HG02973 (cell line): ENCODE measurements at regions not wholly inside any gene's neighbourhood (a gene's known extent, or its start where the extent isn't known, plus 50 kb on each side); places are given as distances from the start of the nearest gene placed in this dataset.

ENCODE experiments used
- ATAC-seq: cut with Tn5 transposase; IDR thresholded peaks from one replicate; pipeline ENCODE4 v1.9.1; 2021; ENCODE audit warnings: moderate library complexity; ENCODE audit not compliant: unreplicated experiment

DNA sequence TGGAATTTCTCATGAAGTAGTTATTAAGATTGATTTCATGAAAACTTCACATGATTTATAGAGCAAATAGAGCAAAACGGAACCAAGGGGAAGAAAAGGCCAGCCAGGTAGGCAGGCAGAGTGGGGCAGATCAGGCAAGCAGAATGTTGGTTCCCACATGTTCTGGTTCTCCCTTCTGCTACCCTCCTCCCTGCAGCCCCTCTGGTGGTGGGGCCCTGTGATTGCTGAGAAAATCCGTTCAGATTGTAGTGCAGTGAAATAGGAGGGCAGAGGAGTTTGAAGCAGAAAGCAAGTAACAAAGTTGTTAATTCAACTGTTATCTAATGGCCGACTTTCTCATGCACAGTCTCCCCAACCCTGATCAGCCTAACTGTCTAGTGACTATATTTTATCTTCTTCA is 185.3 kb downstream of the MID1IP1 start:
- ATAC-seq = no peak

DNA sequence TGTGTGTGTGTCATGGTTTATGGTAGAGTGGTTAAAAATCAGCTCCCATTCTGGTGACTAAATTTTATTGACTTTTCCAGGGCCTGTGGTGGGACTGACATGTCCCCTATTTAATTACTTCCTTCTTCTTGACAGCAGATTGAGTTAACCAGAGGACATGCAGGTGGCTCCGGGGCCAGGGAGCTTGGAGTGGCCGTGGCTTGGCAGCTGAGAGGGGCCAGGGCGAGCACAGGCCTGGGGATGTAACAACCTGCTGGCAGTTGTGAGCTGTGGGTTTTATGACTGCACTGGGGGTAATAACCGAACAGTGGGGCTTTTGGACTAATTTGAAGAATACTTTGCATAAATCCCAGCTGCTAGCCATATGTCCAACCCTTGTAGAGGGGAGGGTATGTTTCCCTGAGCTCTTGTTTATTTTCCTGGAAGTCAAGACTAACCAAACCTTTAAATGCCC is 186.0 kb downstream of the MID1IP1 start:
- no peak for ATAC-seq

DNA sequence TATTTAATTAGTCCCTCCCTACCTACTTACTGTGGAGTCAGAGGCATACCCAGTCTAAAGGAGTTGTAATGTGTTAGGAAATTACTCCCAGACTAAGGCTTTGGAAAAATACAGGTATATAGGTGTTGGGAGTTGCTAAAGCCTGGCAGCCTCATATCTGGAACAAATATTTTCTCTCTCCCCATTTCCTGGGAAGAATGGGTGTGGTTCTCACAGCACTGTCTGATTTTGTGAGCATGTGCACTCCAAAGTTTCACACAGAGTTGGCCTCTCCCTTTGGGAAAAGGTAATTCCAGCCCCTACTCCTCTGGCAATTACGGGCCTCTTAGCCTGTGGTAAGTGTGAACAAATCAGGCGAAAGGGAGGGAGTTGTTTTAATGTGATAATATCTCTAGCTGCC is 187.0 kb downstream of the MID1IP1 start:
- ATAC-seq = no peak

- ATAC-seq = no peak
Observed at GRCh38 chrX:38989076-38989475, 187.8 kb downstream of the MID1IP1 start.

- no peak for ATAC-seq
Observed at GRCh38 chrX:38991656-38992440, 190.6 kb downstream of the MID1IP1 start.

DNA sequence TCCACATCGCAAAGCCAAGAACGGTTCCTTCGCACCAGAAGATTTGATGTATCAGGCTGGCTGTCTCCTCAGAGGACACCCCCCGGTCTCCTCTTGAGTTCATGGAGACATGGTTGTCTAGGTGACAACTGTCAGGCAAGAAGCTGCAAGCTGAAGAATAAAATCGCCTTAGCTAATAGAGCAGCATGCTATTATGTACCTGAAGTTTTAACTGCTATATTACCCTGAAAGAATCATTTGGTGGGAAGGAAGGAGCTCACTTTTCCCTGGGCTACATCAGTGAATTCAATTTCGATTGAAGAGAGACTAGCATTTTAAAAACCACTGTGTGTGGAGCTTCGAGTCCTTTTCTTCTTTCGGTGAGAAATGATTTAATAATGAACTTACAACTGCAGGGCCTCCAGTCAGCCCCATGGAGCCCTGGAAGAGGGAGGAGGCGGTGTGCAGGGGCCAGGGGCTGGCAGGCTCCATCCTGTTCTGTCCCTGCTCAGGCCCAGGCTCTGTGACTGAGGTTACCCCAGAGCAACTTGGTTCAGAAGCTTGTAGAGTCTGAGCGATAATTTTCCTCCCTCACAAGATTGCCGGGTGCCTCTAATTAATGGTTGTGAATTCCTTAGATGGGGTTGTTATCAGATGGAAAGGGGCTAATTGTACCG is 191.3 kb downstream of the MID1IP1 start:
- ATAC-seq = no peak

- ATAC-seq = no peak
Observed at GRCh38 chrX:38993500-38993899, 192.2 kb downstream of the MID1IP1 start.

DNA sequence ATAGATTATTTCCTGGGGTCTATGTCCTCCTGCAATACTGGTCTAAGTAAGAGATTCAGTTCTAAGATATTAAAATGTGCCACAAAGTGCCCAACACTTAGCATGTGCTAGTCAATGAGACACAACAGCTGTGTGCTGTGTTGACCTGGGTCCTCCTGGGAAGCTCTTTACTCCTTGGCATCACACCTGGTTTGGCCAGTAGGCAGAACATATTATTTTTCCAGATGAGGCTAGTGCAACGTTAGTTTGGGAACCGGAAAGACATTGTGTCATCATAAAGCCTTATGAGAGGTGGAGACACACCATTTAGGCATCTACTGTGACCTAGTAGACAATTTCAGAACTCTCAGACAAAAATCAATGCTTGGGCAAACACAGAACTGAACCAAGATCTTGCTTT is 197.8 kb downstream of the MID1IP1 start:
- ATAC-seq = no peak

DNA sequence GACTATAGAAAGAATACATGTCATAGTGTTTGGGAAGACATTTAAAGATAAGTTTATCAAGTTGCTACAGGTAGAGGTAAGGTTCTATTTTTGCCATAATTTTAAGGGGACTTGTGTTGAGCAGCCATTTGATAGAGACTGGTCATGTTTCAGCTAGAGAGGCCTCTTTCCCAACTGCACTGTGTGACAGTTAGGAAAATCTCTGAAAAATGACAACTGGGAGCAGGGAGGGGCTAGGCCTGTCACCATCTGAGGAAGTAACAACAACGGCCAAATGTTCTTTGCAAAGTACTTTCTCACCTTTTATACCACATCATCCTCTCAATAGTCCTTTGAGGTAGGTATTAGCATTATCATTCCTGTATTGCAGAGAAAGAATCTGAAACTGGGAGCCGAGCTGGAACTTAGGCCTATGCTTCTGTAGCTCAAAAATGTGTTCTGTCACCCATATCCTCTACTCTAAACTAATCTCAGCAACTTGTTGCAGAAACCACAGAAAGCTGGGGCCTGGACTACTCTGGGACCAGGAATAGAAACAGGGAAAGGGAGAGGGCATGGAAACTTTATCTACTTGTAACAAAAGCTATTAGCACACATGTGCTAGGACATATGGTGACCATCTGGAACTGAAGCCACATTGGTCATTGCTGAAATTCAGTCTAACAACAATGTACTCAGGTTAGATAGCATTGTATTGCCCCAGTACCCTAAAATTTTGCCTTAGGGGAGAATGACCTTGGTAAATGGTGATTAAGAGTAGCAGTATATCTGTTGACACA is 198.9 kb downstream of the MID1IP1 start:
- ATAC-seq = no peak

GRCh38 chrX:39000802-39001201 is 199.5 kb downstream of the MID1IP1 start:
- ATAC-seq = no peak

DNA sequence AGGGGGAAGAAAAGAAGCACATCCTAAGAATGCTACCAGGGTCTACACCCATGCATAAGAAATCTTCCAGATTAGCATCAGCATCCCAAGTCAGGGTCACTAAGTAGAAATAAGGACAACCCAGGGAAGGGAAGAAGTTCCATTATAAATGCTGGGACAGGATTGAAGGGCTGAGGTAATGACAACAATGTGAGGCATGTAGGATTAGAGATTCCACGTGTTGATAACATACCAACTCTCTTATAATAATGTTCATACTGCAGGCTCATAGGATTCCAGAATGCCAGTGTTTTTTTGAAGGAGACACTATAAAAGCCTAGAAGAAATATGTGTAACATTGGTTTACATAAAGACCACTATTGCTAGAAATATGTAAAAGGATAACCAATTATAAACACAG is 201.2 kb downstream of the MID1IP1 start:
- no peak for ATAC-seq

- ATAC-seq = no peak
Observed at GRCh38 chrX:39008549-39008948, 207.3 kb downstream of the MID1IP1 start.

GRCh38 chrX:39011454-39012221 is 210.4 kb downstream of the MID1IP1 start:
- ATAC-seq = no peak

DNA sequence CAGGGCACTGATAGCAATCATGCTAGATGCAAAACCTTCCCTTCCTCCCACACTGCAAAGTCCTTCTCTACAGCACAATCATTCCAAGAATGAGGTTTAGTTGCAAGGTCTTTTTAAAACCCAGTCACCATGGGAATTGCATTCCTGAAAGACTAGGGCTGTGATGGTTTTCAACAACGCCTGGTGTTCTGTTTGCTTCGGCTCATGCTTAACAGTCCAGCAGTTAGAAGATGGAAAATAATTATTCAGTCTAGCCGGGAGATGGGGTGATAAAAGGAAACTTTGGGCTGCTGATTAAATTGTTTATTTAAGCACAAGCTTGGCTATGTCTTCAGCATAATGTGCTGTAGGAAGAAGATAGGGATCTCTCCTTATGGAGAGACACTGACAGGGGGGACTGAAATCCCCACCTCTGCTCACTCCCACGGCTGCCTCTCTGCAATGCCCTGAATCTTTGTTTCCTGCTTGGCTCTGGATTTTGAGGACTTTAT is 211.4 kb downstream of the MID1IP1 start:
- ATAC-seq = no peak

- ATAC-seq = no peak
Observed at GRCh38 chrX:39016556-39016955, 215.3 kb downstream of the MID1IP1 start.

- ATAC-seq = no peak
Observed at GRCh38 chrX:39017077-39017476, 215.8 kb downstream of the MID1IP1 start.

DNA sequence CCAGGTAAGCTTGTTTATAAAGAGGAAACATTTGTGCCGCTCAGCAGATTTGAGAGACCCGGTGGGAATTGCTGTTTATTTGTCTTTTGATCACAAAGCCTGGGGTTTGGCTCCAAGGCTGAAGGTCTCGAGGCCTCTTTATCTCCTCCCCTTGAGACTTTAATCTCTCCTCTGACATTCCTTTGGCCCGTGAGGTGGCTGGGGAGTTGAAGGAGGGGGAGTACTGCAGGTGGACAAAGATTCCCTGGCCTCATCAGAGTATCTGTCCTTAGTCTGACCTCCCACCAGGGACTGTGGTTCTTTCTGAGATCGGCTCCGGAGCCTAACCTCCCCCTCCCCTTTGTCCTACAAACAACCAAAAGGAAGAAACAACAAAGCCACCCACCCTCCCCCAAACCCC is 216.5 kb downstream of the MID1IP1 start:
- ATAC-seq = no peak

GRCh38 chrX:39018541-39018940 is 217.3 kb downstream of the MID1IP1 start:
- no peak for ATAC-seq

DNA sequence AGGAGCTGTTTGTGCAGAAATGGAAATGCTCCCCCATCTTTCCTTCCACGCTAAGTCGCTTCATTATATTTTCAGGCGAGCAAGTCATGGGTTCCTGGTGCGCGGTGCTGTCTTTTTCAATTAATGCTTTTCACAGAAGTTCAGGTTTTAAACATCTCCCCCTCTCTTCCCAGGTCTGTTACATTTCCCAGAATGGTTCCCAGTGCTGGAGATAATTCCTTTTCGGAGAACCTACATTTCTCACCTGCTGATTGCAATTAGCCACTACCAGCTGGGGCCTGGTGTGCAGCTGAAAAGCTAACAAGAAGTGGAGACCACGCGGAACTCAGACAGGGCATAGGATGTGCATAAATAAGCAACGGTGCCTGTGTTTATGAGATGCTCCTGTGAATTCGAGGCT is 217.8 kb downstream of the MID1IP1 start:
- no peak for ATAC-seq

DNA sequence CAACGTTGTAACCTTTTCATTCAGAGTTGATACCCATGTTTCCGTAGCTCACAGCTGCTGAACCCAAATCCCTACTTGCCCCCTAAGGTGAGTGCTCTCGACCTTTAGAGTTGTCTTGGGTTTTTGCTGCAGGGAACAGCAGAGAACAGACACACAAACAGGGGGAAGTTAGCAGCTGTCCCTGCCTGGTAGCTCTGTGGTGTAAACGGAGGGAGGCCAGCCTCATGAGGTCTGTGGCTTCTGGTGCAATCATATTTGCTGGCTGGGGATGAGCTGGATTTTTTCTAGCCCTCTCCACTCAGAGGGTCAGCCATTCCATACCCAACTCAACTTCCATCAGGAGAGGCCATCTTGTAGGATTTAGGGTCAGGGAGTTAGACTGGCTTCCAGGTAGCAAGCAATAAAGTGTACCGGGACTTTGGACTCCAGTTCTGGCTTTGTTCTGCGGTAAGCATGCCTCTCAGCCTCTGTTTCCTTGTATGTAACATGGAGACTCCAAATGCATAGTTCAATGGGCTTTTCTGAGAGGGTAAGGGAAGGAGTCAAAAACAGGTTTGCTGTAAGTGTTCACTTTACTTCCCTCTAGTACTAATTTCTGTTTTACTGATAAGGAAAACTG is 218.9 kb downstream of the MID1IP1 start:
- ATAC-seq = no peak
